H9 (cell line): ENCODE measurements at regions not wholly inside any gene's neighbourhood (a gene's known extent, or its start where the extent isn't known, plus 50 kb on each side); places are given as distances from the start of the nearest gene placed in this dataset.

ENCODE experiments used
- DNase-seq: peaks from one replicate; pipeline ENCODE4 v3.0.0-alpha.2; 2017
- H2AFZ ChIP-seq: one replicate; pipeline ENCODE4 v1.6.1; 2013; ENCODE audit warnings: mild to moderate bottlenecking, low read length, control low read depth, moderate library complexity
- H2AK5ac ChIP-seq: 2 replicates; pipeline ENCODE4 v1.6.1; 2013; ENCODE audit warnings: low read length, control low read depth, mixed read lengths; ENCODE audit not compliant: insufficient read length
- H2BK120ac ChIP-seq: one replicate; pipeline ENCODE4 v1.6.1; 2013; ENCODE audit warnings: low read depth, mild to moderate bottlenecking, low read length, control low read depth, inconsistent platforms; ENCODE audit not compliant: poor library complexity, severe bottlenecking
- H2BK12ac ChIP-seq: 2 replicates; pipeline ENCODE4 v1.6.1; 2013; ENCODE audit warnings: low read length, control low read depth, mixed read lengths, low read depth; ENCODE audit not compliant: insufficient read length
- H2BK15ac ChIP-seq: 2 replicates; pipeline ENCODE4 v1.6.1; 2013; ENCODE audit warnings: low read depth, low read length, control low read depth
- H2BK20ac ChIP-seq: one replicate; pipeline ENCODE4 v1.6.1; 2013; ENCODE audit warnings: low read depth, mild to moderate bottlenecking, low read length, control low read depth, inconsistent platforms; ENCODE audit not compliant: poor library complexity, severe bottlenecking
- H2BK5ac ChIP-seq: 2 replicates; pipeline ENCODE4 v1.6.1; 2013; ENCODE audit warnings: low read length, control low read depth, mixed read lengths; ENCODE audit not compliant: insufficient read length
- H3K14ac ChIP-seq: 2 replicates; pipeline ENCODE4 v1.6.1; 2013; ENCODE audit warnings: low read length, control low read depth; ENCODE audit not compliant: insufficient read depth
- H3K18ac ChIP-seq: 2 replicates; pipeline ENCODE4 v1.6.1; 2013; ENCODE audit warnings: low read depth, mild to moderate bottlenecking, mixed read lengths, low read length, control low read depth; ENCODE audit not compliant: insufficient read length
- H3K23ac ChIP-seq: 2 replicates; pipeline ENCODE4 v1.6.1; 2013; ENCODE audit warnings: low read length, control low read depth, mixed read lengths, low read depth; ENCODE audit not compliant: insufficient read length
- H3K23me2 ChIP-seq: 2 replicates; pipeline ENCODE4 v1.6.1; 2013; ENCODE audit warnings: low read depth, mild to moderate bottlenecking, mixed read lengths, low read length, control low read depth; ENCODE audit not compliant: insufficient read length, poor library complexity, severe bottlenecking
- H3K27ac ChIP-seq: 2 replicates; pipeline ENCODE4 v1.5.1; 2013; ENCODE audit warnings: low read length, control low read depth, mixed read lengths, low read depth; ENCODE audit not compliant: insufficient read length
- H3K27me3 ChIP-seq: 2 replicates; pipeline ENCODE4 v1.6.1; 2013; ENCODE audit warnings: low read length, control low read depth, inconsistent platforms; ENCODE audit not compliant: insufficient read depth
- H3K4ac ChIP-seq: 2 replicates; pipeline ENCODE4 v1.6.1; 2013; ENCODE audit warnings: low read depth, mild to moderate bottlenecking, control low read depth, inconsistent platforms, low read length, moderate library complexity
- H3K4me1 ChIP-seq: 2 replicates; pipeline ENCODE4 v1.6.1; 2013; ENCODE audit warnings: low read length, control low read depth, inconsistent platforms; ENCODE audit not compliant: insufficient read depth
- H3K4me2 ChIP-seq: 2 replicates; pipeline ENCODE4 v1.6.1; 2013; ENCODE audit warnings: low read length, control low read depth, mixed read lengths; ENCODE audit not compliant: insufficient read length, insufficient read depth
- H3K56ac ChIP-seq: 2 replicates; pipeline ENCODE4 v1.6.1; 2013; ENCODE audit warnings: low read depth, mild to moderate bottlenecking, mixed read lengths, low read length, control low read depth; ENCODE audit not compliant: insufficient read length
- H3K79me1 ChIP-seq: 2 replicates; pipeline ENCODE4 v1.6.1; 2013; ENCODE audit warnings: low read depth, mild to moderate bottlenecking, moderate library complexity, low read length, control low read depth, inconsistent platforms; ENCODE audit not compliant: insufficient read depth, poor library complexity, severe bottlenecking
- H3K79me2 ChIP-seq: 2 replicates; pipeline ENCODE4 v1.6.1; 2013; ENCODE audit warnings: low read length, control low read depth, inconsistent platforms; ENCODE audit not compliant: insufficient read depth
- H3K9ac ChIP-seq: 2 replicates; pipeline ENCODE4 v1.6.1; 2013; ENCODE audit warnings: low read length, control low read depth, mixed read lengths; ENCODE audit not compliant: insufficient read length; ENCODE audit errors: extremely low read depth
- H3K9me3 ChIP-seq: one replicate; pipeline ENCODE4 v1.6.1; 2013; ENCODE audit warnings: low read depth, low read length, inconsistent platforms; ENCODE audit not compliant: control insufficient read depth
- H3T11ph ChIP-seq: one replicate; pipeline ENCODE4 v1.6.1; 2013; ENCODE audit warnings: mild to moderate bottlenecking, low read length, control low read depth, inconsistent platforms
- H4K20me1 ChIP-seq: one replicate; pipeline ENCODE4 v1.6.1; 2013; ENCODE audit not compliant: control insufficient read depth, insufficient read length, insufficient read depth
- H4K5ac ChIP-seq: 2 replicates; pipeline ENCODE4 v1.6.1; 2013; ENCODE audit warnings: low read depth, mild to moderate bottlenecking, mixed read lengths, low read length, control low read depth; ENCODE audit not compliant: insufficient read length
- H4K8ac ChIP-seq: replicated peaks from 2 replicates; pipeline ENCODE4 v1.6.1; 2013; ENCODE audit warnings: low read length, control low read depth, mixed read lengths, low read depth; ENCODE audit not compliant: insufficient read length
- H4K91ac ChIP-seq: 2 replicates; pipeline ENCODE4 v1.6.1; 2013; ENCODE audit warnings: low read depth, mild to moderate bottlenecking, moderate library complexity, mixed read lengths, low read length, control low read depth; ENCODE audit not compliant: insufficient read length
- H3K27ac Mint-ChIP-seq, 3 experiments: 2 replicates in 2 of 3; 3 replicates in 1 of 3; pipeline ENCODE4 v1.8.0; 2020 to 2021; ENCODE audit warnings: mixed read lengths in 3 of 3, mild to moderate bottlenecking in 1 of 3, moderate library complexity in 1 of 3
- H3K27me3 Mint-ChIP-seq: 2 replicates; pipeline ENCODE4 v1.8.0; 2021; ENCODE audit warnings: low read depth, mild to moderate bottlenecking, moderate library complexity, mixed read lengths
- H3K36me3 Mint-ChIP-seq, 3 experiments: 2 replicates in 2 of 3; 3 replicates in 1 of 3; pipeline ENCODE4 v1.8.0; 2020 to 2021; ENCODE audit warnings: low read depth in 3 of 3, mixed read lengths in 3 of 3; ENCODE audit not compliant: insufficient read depth in 1 of 3
- H3K4me1 Mint-ChIP-seq, 2 experiments: 2 replicates each; pipeline ENCODE4 v1.8.0; 2020; ENCODE audit warnings: mixed read lengths in 2 of 2
- H3K4me3 Mint-ChIP-seq, 2 experiments: 2 replicates in 1 of 2; 3 replicates in 1 of 2; pipeline ENCODE4 v1.8.0; 2020 to 2021; ENCODE audit warnings: mild to moderate bottlenecking in 2 of 2, mixed read lengths in 2 of 2, moderate library complexity in 1 of 2
- H3K9me3 Mint-ChIP-seq, 2 experiments: 2 replicates in 1 of 2; 3 replicates in 1 of 2; pipeline ENCODE4 v1.8.0; 2020; ENCODE audit warnings: mild to moderate bottlenecking in 2 of 2, mixed read lengths in 2 of 2, moderate library complexity in 1 of 2
- WGBS: extraction: QIAGEN DNeasy Blood & Tissue Kit; methylation state at CpG from one replicate; pipeline ENCODE4 v1.1.7; 2013; ENCODE audit warnings: missing lambda C conversion rate, low lambda C conversion rate, mixed read lengths; ENCODE audit not compliant: insufficient read length; ENCODE audit errors: extremely low coverage; 5-methylcytosine and 5-hydroxymethylcytosine counted together
- TF ChIP-seq, protein P1 (sequence below): fragments of 200-600 bp; sonication (generic); conservative IDR thresholded peaks from 3 replicates; pipeline ENCODE4 v1.8.0; 2021; ENCODE audit warnings: antibody characterized with exemption, mild to moderate bottlenecking

DNA sequence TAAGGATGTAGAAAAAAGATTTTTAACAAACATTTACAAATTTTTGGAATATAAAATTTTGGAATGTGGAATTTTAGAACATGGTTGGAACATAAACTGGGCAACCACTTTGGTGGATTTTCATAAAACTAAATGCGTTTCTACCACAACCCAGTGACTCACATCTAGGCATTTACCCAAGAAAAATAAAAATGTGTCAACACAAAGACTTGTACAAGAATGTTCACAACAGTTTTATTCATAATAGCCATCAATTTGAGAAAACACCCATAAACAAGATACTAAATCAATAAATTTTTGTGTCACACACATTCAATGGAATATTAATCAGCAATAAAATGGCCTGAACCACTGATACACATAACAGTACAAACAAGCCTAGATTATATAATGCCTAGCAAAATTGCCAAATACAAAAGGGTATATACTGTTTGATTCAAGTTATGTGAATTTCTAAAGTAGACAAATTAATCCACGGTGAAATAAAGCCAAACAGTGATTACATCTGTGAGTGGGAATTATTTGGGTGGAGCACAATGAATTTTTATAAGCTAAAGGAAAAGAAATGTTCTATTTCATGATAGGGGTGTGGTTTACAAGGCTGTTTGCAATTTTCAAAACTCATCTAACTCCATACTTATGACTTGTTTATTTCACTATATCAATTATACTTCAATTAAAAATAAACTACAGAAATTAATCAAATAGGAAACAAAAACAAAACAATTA, 415.2 kb upstream of the OR4E1 start:
- H2BK15ac ChIP-seq = no peak overlapping the region
- H4K5ac ChIP-seq = no peak overlapping the region
- H3K27ac ChIP-seq = no peak overlapping the region
- Mint-ChIP-seq H3K4me3 (no peak overlapping the region), H3K36me3 (no peaks in the 10 kb centered on the region), H3K4me1 (no peaks in the 10 kb centered on the region), H3K9me3 (no peaks in the 10 kb centered on the region), H3K27ac (no peak overlapping the region), H3K27me3 (no peaks in the 10 kb centered on the region; the same call in 1 of the 2 replicates)
- no peak overlapping the region for H2AFZ ChIP-seq
- H3K79me2 ChIP-seq = no peaks in the 10 kb centered on the region
- H3K4ac ChIP-seq = no peak overlapping the region
- no peaks in the 10 kb centered on the region for H3K9me3 ChIP-seq
- H3K4me1 ChIP-seq = no peaks in the 10 kb centered on the region
- H2BK20ac ChIP-seq = no peak overlapping the region
- no peak overlapping the region for H2AK5ac ChIP-seq
- TF ChIP-seq, protein P1, sequence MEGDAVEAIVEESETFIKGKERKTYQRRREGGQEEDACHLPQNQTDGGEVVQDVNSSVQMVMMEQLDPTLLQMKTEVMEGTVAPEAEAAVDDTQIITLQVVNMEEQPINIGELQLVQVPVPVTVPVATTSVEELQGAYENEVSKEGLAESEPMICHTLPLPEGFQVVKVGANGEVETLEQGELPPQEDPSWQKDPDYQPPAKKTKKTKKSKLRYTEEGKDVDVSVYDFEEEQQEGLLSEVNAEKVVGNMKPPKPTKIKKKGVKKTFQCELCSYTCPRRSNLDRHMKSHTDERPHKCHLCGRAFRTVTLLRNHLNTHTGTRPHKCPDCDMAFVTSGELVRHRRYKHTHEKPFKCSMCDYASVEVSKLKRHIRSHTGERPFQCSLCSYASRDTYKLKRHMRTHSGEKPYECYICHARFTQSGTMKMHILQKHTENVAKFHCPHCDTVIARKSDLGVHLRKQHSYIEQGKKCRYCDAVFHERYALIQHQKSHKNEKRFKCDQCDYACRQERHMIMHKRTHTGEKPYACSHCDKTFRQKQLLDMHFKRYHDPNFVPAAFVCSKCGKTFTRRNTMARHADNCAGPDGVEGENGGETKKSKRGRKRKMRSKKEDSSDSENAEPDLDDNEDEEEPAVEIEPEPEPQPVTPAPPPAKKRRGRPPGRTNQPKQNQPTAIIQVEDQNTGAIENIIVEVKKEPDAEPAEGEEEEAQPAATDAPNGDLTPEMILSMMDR = no peak
- H2BK120ac ChIP-seq = no peak overlapping the region
- no peak overlapping the region for H3K4me2 ChIP-seq
- H3K27me3 ChIP-seq = no peaks in the 10 kb centered on the region
- no peak overlapping the region for H2BK12ac ChIP-seq
- H3K14ac ChIP-seq = no peak overlapping the region
- no peak for DNase-seq
- no peak overlapping the region for H3K9ac ChIP-seq
- no peak overlapping the region for H2BK5ac ChIP-seq
- no CpG with 5 or more reads among the region's 2 CpGs for WGBS
- H3K23me2 ChIP-seq = no peaks in the 10 kb centered on the region
- no peak overlapping the region for H3K56ac ChIP-seq
- H3K18ac ChIP-seq = no peak overlapping the region
- no peak overlapping the region for H3K23ac ChIP-seq
- H4K20me1 ChIP-seq = no peaks in the 10 kb centered on the region
- no peak overlapping the region for H3T11ph ChIP-seq
- H4K8ac ChIP-seq = no peak overlapping the region
- H3K79me1 ChIP-seq = no peaks in the 10 kb centered on the region
- H4K91ac ChIP-seq = no peak overlapping the region
